PFSK-1 (cell line): ENCODE measurements at regions not wholly inside any gene's neighbourhood (a gene's known extent, or its start where the extent isn't known, plus 50 kb on each side); places are given as distances from the start of the nearest gene placed in this dataset.

Experiments used
- POLR2AphosphoS5 ChIP-seq: IDR thresholded peaks from 2 replicates; pipeline ENCODE4 v1.6.1; 2012; ENCODE audit warnings: low read depth, mild to moderate bottlenecking, control low read depth, low read length, moderate library complexity
- SIN3A ChIP-seq: IDR thresholded peaks from 2 replicates; pipeline ENCODE4 v1.6.1; 2012; ENCODE audit warnings: mild to moderate bottlenecking, low read length, moderate library complexity, borderline replicate concordance; ENCODE audit not compliant: insufficient read depth
- TAF1 ChIP-seq: IDR thresholded peaks from 2 replicates; pipeline ENCODE4 v1.6.1; 2012; ENCODE audit warnings: low read length, control low read depth, borderline replicate concordance; ENCODE audit not compliant: insufficient read depth
- TF ChIP-seq, protein P1 (sequence below), 2 experiments: IDR thresholded peaks; 2 replicates each; pipeline versions ENCODE4 v1.6.1 to v1.8.0; 2011 to 2012; ENCODE audit warnings: low read depth in 2 of 2, low read length in 2 of 2, control low read depth in 1 of 2, inconsistent platforms in 1 of 2, mild to moderate bottlenecking in 1 of 2, moderate library complexity in 1 of 2; ENCODE audit not compliant: insufficient read depth in 1 of 2

DNA sequence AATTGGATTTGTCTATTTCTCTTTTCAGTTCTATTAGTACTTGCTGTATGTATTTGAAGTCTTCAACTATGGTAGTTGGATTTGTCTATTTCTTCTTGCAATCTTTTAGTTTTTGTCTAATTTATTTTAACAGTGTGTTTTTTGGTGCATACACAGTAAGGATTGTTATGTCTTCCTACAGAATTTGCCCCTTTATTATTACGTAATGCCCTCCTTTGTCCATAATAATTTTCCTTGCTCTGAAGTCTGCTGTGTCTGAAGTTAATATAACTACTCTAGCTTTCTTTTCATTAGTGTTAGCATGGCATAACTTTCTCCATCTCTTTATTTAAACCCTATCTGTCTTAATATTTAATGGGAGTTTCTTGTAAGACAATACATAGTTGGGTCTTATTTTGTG, 105.1 kb upstream of the STT3B start:
- no peak for TF ChIP-seq POLR2AphosphoS5
- TF ChIP-seq TAF1, result no peak
- TF ChIP-seq, protein P1, sequence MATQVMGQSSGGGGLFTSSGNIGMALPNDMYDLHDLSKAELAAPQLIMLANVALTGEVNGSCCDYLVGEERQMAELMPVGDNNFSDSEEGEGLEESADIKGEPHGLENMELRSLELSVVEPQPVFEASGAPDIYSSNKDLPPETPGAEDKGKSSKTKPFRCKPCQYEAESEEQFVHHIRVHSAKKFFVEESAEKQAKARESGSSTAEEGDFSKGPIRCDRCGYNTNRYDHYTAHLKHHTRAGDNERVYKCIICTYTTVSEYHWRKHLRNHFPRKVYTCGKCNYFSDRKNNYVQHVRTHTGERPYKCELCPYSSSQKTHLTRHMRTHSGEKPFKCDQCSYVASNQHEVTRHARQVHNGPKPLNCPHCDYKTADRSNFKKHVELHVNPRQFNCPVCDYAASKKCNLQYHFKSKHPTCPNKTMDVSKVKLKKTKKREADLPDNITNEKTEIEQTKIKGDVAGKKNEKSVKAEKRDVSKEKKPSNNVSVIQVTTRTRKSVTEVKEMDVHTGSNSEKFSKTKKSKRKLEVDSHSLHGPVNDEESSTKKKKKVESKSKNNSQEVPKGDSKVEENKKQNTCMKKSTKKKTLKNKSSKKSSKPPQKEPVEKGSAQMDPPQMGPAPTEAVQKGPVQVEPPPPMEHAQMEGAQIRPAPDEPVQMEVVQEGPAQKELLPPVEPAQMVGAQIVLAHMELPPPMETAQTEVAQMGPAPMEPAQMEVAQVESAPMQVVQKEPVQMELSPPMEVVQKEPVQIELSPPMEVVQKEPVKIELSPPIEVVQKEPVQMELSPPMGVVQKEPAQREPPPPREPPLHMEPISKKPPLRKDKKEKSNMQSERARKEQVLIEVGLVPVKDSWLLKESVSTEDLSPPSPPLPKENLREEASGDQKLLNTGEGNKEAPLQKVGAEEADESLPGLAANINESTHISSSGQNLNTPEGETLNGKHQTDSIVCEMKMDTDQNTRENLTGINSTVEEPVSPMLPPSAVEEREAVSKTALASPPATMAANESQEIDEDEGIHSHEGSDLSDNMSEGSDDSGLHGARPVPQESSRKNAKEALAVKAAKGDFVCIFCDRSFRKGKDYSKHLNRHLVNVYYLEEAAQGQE (IDR thresholded peaks at IDR 0.05; ENCODE audit: insufficient read depth in 1 of 2, low read depth in 2 of 2, low read length in 2 of 2), result no peak
- no peak for TF ChIP-seq SIN3A
